ENCODE measurements at regions not wholly inside any gene's neighbourhood (a gene's known extent, or its start where the extent isn't known, plus 50 kb on each side); places are given as distances from the start of the nearest gene placed in this dataset.

DNA sequence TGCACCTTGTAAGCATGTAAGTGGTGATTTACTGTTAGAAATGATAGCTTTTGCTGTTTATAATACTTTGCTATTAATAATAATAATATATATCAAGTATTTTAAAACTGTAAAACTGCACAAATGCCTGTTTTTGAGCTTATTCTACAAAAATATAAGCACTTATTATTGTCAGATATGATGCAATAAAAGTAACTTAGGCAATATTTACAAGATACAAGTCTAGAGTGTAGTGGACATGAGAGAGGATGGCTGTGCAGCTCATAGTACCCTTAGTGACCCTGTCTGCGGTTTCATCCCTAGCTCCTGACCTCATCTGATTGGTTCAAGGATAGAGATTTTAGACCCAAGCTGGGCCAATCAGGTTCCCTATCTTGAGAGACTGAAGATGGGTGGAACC is 178.4 kb downstream of the MTX2 start:
- TF ChIP-seq, protein P1, sequence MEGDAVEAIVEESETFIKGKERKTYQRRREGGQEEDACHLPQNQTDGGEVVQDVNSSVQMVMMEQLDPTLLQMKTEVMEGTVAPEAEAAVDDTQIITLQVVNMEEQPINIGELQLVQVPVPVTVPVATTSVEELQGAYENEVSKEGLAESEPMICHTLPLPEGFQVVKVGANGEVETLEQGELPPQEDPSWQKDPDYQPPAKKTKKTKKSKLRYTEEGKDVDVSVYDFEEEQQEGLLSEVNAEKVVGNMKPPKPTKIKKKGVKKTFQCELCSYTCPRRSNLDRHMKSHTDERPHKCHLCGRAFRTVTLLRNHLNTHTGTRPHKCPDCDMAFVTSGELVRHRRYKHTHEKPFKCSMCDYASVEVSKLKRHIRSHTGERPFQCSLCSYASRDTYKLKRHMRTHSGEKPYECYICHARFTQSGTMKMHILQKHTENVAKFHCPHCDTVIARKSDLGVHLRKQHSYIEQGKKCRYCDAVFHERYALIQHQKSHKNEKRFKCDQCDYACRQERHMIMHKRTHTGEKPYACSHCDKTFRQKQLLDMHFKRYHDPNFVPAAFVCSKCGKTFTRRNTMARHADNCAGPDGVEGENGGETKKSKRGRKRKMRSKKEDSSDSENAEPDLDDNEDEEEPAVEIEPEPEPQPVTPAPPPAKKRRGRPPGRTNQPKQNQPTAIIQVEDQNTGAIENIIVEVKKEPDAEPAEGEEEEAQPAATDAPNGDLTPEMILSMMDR (IDR thresholded peaks at IDR 0.05) = no peak
- TF ChIP-seq POLR2A (IDR thresholded peaks at IDR 0.05) = no peak
- no peaks in the 10 kb centered on the region for H3K9me3 ChIP-seq
- no peak for DNase-seq
- no peak overlapping the region for H3K27ac ChIP-seq
- H3K27me3 ChIP-seq = no peaks in the 10 kb centered on the region
- H3K36me3 ChIP-seq (ENCODE audit: low read depth, missing control alignments) = no peaks in the 10 kb centered on the region
- no peak overlapping the region for H3K4me3 ChIP-seq
- intact Hi-C loops (cut with DNase I; ENCODE audit: low total_unique reads) = no loop called here
- no peaks in the 10 kb centered on the region for H3K4me1 ChIP-seq
- 93 to 97% methylated on average over 1 of the region's 1 CpG for WGBS, 2 donors

DNA sequence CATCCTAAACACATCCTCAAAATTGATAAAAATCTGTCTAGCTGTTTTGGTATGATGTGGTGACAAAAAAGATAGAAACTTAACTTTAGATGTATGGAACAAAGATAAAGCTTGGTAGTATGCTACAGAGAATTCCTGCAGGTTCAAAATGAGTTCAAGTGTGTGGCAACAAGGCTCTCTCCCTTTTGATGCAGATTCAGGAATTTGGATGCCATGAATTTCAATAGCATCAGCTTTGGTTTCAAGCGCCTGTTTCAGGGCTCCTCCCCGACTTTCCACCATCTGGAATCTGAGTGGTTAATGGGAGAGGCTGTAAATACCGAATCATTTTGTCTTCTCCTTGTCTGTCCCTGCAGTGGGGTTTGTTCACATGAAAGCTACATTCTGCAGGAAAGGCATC is 180.6 kb downstream of the MTX2 start:
- 84 to 89% methylated on average over 3 of the region's 3 CpGs for WGBS, 2 donors
- Histone ChIP-seq H3K27ac (no peak overlapping the region), H3K27me3 (no peaks in the 10 kb centered on the region), H3K4me3 (no peak overlapping the region), H3K9me3 (no peaks in the 10 kb centered on the region), H3K36me3 (ENCODE audit: low read depth, missing control alignments) (no peaks in the 10 kb centered on the region), H3K4me1 (peaks cover 2% of the 10 kb centered on the region)
- TF ChIP-seq, protein P1 (IDR thresholded peaks at IDR 0.05) = no peak
- no peak for TF ChIP-seq POLR2A (IDR thresholded peaks at IDR 0.05)
- intact Hi-C loops (cut with DNase I; ENCODE audit: low total_unique reads) = loop anchor here (10.0 kb wide), 1 partner anchor 305 kb away; no protein-coding TSS in a partner anchor
- DNase-seq = no peak

DNA sequence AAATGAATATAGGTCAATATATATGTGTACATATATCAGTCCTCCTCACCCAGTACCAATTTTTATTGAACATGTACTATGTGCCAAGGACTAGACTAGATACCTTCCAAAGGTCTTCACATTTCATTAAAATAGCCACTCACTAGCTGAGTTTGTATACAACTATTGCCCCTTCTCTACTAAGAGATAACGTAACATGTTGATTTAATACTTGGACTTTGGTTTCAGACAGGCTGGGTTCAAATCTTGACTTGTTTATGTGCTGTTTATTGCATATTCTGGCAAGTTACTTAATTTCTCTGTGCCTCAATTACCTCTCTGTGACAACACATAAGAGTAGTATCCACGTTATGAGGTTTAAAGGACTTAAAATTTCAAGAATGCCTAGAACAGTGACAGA is 184.5 kb downstream of the MTX2 start:
- WGBS, 2 donors = 89 to 92% methylated on average over 2 of the region's 2 CpGs
- intact Hi-C loops (cut with DNase I; ENCODE audit: low total_unique reads) = loop anchor here (10.0 kb wide), 1 partner anchor 309 kb away; no protein-coding TSS in a partner anchor
- DNase-seq = no peak
- Histone ChIP-seq H3K27ac (no peak overlapping the region), H3K36me3 (ENCODE audit: low read depth, missing control alignments) (no peaks in the 10 kb centered on the region), H3K4me1 (peaks cover 7% of the 10 kb centered on the region), H3K27me3 (no peaks in the 10 kb centered on the region), H3K4me3 (no peak overlapping the region), H3K9me3 (no peaks in the 10 kb centered on the region)
- TF ChIP-seq, protein P1 (IDR thresholded peaks at IDR 0.05) = no peak

DNA sequence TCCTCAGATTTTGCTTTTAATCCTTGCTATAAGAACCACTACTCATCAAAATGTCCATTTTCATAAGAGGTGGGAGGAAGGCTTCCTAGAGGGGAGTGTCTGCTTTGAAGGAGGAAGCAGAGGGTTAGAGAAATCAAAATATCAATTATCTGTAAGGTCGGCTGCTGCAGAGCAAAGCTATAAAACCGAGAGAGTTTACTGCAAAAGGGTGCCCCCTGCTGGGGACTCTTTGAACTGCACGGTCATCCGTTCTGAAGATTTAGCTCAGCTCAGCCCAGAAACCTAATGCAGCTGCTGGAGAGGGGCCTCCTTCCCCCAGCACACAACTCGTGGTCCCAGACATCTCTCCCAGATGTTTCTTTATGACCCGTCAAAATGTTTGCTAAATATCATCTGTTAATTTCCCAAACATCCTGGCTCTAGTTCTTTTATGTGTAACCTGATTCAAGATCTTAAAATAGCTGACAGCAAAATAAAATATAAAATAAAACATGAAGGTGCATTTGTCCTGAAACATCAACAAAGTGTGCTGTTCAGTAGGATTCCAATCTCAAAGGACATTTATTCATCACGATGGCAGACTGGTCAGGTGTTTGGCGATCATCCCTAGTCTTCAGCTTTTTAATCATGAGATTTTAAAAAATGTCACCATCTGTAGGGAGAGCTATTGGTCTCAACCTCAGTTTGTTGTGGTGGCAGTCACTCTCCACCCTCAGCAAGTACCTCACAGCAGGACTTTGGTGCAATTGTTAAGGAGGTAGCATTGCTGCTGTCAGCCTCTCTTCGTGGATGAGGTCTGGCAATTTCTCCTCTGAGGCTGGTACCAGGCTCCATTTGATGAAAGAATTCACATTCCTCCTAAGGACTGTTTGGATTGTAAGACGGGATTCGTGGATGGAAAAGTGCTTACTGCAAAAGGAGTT is 185.9 kb downstream of the MTX2 start:
- Histone ChIP-seq H3K27me3 (no peaks in the 10 kb centered on the region), H3K9me3 (no peaks in the 10 kb centered on the region), H3K36me3 (ENCODE audit: low read depth, missing control alignments) (no peaks in the 10 kb centered on the region), H3K4me3 (no peak overlapping the region), H3K27ac (no peak overlapping the region), H3K4me1 (peaks cover 7% of the 10 kb centered on the region)
- peak; percentile 95 for DNase-seq
- whole genome bisulfite sequencing, 2 donors = 17 to 18% methylated on average over 11 of the region's 11 CpGs
- intact Hi-C loops (cut with DNase I; ENCODE audit: low total_unique reads) = loop anchor here (10.0 kb wide), 1 partner anchor 310 kb away; no protein-coding TSS in a partner anchor
- no peak for TF ChIP-seq POLR2A (IDR thresholded peaks at IDR 0.05)
- TF ChIP-seq, protein P1 (IDR thresholded peaks at IDR 0.05) = peak; percentile 82 to 99 (median 91)
